GM23338 (cell line): ENCODE measurements at regions not wholly inside any gene's neighbourhood (a gene's known extent, or its start where the extent isn't known, plus 50 kb on each side); places are given as distances from the start of the nearest gene placed in this dataset.

Experiments used
- ATAC-seq: fragments of 200-7000 bp; cut with Tn5 transposase; 3 replicates; pipeline ENCODE4 v1.9.1; 2020
- DNase-seq: peaks from one replicate; pipeline ENCODE4 v3.0.0-alpha.2; 2015; ENCODE audit warnings: low spot score
- H2AFZ ChIP-seq: fragments of 200-600 bp; sonication (generic); 2 replicates; pipeline ENCODE4 v1.8.0; 2016; ENCODE audit warnings: antibody characterized with exemption, mild to moderate bottlenecking, moderate library complexity
- H3F3A ChIP-seq: fragments of 200-600 bp; sonication (generic); replicated peaks from 2 replicates; pipeline ENCODE4 v1.8.0; 2017; ENCODE audit warnings: antibody characterized with exemption, mixed run types, low read depth
- H3K27ac ChIP-seq: fragments of 200-600 bp; sonication (generic); 2 replicates; pipeline ENCODE4 v1.6.1; 2016; ENCODE audit warnings: low read depth
- H3K27me3 ChIP-seq: fragments of 200-600 bp; sonication (generic); 2 replicates; pipeline ENCODE4 v1.8.0; 2016; ENCODE audit warnings: mild to moderate bottlenecking, mixed run types, moderate library complexity; ENCODE audit not compliant: insufficient read depth
- H3K36me3 ChIP-seq: fragments of 200-600 bp; sonication (generic); 2 replicates; pipeline ENCODE4 v1.8.0; 2016; ENCODE audit warnings: mild to moderate bottlenecking; ENCODE audit not compliant: insufficient read depth
- H3K4me1 ChIP-seq: fragments of 200-600 bp; sonication (generic); 2 replicates; pipeline ENCODE4 v1.8.0; 2016; ENCODE audit warnings: mild to moderate bottlenecking, moderate library complexity; ENCODE audit not compliant: insufficient read depth
- H3K4me2 ChIP-seq: fragments of 200-600 bp; sonication (generic); 2 replicates; pipeline ENCODE4 v1.7.1; 2017; ENCODE audit warnings: mixed run types
- H3K4me3 ChIP-seq: fragments of 200-600 bp; sonication (generic); 2 replicates; pipeline ENCODE4 v1.6.1; 2016; ENCODE audit warnings: mixed run types
- H3K79me2 ChIP-seq: fragments of 200-600 bp; sonication (generic); replicated peaks from 2 replicates; pipeline ENCODE4 v1.8.0; 2017; ENCODE audit warnings: mild to moderate bottlenecking; ENCODE audit not compliant: insufficient read depth
- H3K9me2 ChIP-seq: fragments of 200-600 bp; sonication (generic); 2 replicates; pipeline ENCODE4 v1.8.0; 2017; ENCODE audit not compliant: insufficient read depth
- H4K20me1 ChIP-seq: fragments of 200-600 bp; sonication (generic); replicated peaks from 2 replicates; pipeline ENCODE4 v1.8.0; 2017; ENCODE audit warnings: mild to moderate bottlenecking; ENCODE audit not compliant: insufficient read depth
- H3K27ac Mint-ChIP-seq: 2 replicates; pipeline ENCODE4 v1.8.0; 2020; ENCODE audit warnings: inconsistent platforms, mild to moderate bottlenecking, moderate library complexity, mixed read lengths
- H3K27me3 Mint-ChIP-seq: 3 replicates; pipeline ENCODE4 v1.8.0; 2022; ENCODE audit warnings: low read depth, mild to moderate bottlenecking, moderate library complexity, mixed read lengths, inconsistent platforms; ENCODE audit not compliant: insufficient read depth, poor library complexity
- H3K36me3 Mint-ChIP-seq: 3 replicates; pipeline ENCODE4 v1.8.0; 2021; ENCODE audit warnings: low read depth, mild to moderate bottlenecking, inconsistent platforms, moderate library complexity, mixed read lengths
- H3K4me1 Mint-ChIP-seq: 3 replicates; pipeline ENCODE4 v1.8.0; 2020; ENCODE audit warnings: mild to moderate bottlenecking, inconsistent platforms, mixed read lengths
- H3K4me3 Mint-ChIP-seq: 3 replicates; pipeline ENCODE4 v1.8.0; 2021; ENCODE audit warnings: moderate library complexity, mild to moderate bottlenecking, inconsistent platforms, mixed read lengths
- H3K9me3 Mint-ChIP-seq: 3 replicates; pipeline ENCODE4 v1.8.0; 2020; ENCODE audit warnings: moderate library complexity, mild to moderate bottlenecking, inconsistent platforms, mixed read lengths
- CREB1 ChIP-seq: fragments of 250-450 bp; sonication (Bioruptor Pico); IDR thresholded peaks from 2 replicates; pipeline ENCODE4 v1.5.0; 2020; ENCODE audit warnings: low read depth, mild to moderate bottlenecking, moderate library complexity
- ETS1 ChIP-seq: IDR thresholded peaks from 2 replicates; pipeline ENCODE4 v1.6.1; 2016; ENCODE audit warnings: antibody characterized with exemption
- EZH2 ChIP-seq: fragments of 200-600 bp; sonication (generic); IDR thresholded peaks from one replicate; pipeline ENCODE4 v1.8.0; 2017; ENCODE audit warnings: antibody characterized with exemption, mild to moderate bottlenecking, low read depth; ENCODE audit not compliant: unreplicated experiment
- EZH2phosphoT487 ChIP-seq: fragments of 200-600 bp; sonication (generic); IDR thresholded peaks from one replicate; pipeline ENCODE4 v1.8.1; 2018; ENCODE audit warnings: antibody characterized with exemption; ENCODE audit not compliant: unreplicated experiment
- JUNB ChIP-seq: IDR thresholded peaks from one replicate; pipeline ENCODE4 v1.6.1; 2016; ENCODE audit warnings: antibody characterized with exemption; ENCODE audit not compliant: unreplicated experiment
- REST ChIP-seq: IDR thresholded peaks from one replicate; pipeline ENCODE4 v1.6.1; 2018; ENCODE audit warnings: antibody characterized with exemption; ENCODE audit not compliant: unreplicated experiment
- STAT1 ChIP-seq: IDR thresholded peaks from one replicate; pipeline ENCODE4 v1.6.1; 2016; ENCODE audit warnings: antibody characterized with exemption; ENCODE audit not compliant: unreplicated experiment
- ZNF114 ChIP-seq: fragments of 250-450 bp; sonication (Bioruptor Pico); IDR thresholded peaks from 2 replicates; pipeline ENCODE4 v1.5.0; 2020; ENCODE audit warnings: mild to moderate bottlenecking, moderate library complexity
- ZNF331 ChIP-seq: fragments of 250-450 bp; sonication (Bioruptor Pico); IDR thresholded peaks from 2 replicates; pipeline ENCODE4 v1.5.0; 2020; ENCODE audit warnings: low read depth, mild to moderate bottlenecking, moderate library complexity
- TF ChIP-seq, protein P1 (sequence below), 2 experiments: fragments of 200-600 bp in 1 of 2; sonication (generic) in 1 of 2; conservative IDR thresholded peaks; 2 replicates each; pipeline versions ENCODE4 v1.5.1 to v1.6.1; 2016 to 2017; ENCODE audit warnings: antibody characterized with exemption in 2 of 2, low read depth in 2 of 2, mild to moderate bottlenecking in 2 of 2, moderate library complexity in 1 of 2

DNA sequence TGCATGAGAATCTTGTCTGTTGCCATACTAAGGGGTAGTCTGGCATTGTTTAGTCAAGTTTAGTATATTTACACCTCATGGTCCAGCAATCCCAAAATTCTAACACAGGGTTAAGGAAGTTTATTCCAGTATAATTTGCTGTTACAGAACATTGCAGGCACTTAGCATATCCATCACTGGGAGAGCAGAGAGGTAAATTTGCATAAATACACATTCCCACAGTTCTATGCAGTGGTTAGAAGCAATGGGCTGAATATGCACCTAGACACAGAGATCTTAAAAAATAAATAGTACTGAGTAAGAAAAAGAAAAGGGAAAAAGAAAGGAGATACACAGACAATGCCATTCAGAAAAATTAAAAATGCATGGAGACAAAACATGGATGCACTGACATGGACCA is 692.3 kb upstream of the MEF2C start (continued):
- no peak for TF ChIP-seq REST
- TF ChIP-seq JUNB = no peak

DNA sequence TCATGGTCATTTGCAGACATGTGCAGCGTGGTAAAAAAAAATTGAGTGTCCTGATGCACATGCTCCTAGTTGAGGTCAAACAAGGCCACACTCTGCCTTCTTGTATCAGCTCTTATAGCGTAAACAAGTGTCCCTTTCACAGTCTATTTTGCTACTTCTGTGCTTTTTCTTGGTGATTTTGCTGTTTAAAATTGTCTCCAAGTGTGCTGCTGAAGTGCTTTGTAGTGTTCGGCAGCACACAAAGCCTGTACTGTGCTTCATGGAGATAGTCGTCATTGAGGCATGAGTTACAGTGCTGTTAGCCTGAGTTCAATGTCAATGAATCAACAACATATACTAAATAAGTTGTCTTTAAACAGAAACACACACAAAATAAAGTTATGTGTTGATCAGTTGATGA is 690.4 kb upstream of the MEF2C start:
- Histone ChIP-seq H3K36me3 (no peaks in the 10 kb centered on the region), H3K27me3 (no peaks in the 10 kb centered on the region), H3K27ac (no peak overlapping the region), H3K79me2 (no peaks in the 10 kb centered on the region), H3K4me2 (no peak overlapping the region), H4K20me1 (no peaks in the 10 kb centered on the region), H2AFZ (no peak overlapping the region), H3F3A (no peaks in the 10 kb centered on the region), H3K9me2 (no peaks in the 10 kb centered on the region), H3K4me1 (peaks cover 7% of the 10 kb centered on the region; the same call in 1 of the 2 replicates), H3K4me3 (no peak overlapping the region)
- Mint-ChIP-seq H3K4me1 (peaks cover 4% of the 10 kb centered on the region; the same call in 2 of the 3 replicates), H3K36me3 (no peaks in the 10 kb centered on the region), H3K9me3 (no peaks in the 10 kb centered on the region), H3K27ac (no peak overlapping the region), H3K4me3 (no peak overlapping the region), H3K27me3 (peaks cover 4% of the 10 kb centered on the region)
- ATAC-seq (no peak), DNase-seq (no peak)
- TF ChIP-seq, protein P1, sequence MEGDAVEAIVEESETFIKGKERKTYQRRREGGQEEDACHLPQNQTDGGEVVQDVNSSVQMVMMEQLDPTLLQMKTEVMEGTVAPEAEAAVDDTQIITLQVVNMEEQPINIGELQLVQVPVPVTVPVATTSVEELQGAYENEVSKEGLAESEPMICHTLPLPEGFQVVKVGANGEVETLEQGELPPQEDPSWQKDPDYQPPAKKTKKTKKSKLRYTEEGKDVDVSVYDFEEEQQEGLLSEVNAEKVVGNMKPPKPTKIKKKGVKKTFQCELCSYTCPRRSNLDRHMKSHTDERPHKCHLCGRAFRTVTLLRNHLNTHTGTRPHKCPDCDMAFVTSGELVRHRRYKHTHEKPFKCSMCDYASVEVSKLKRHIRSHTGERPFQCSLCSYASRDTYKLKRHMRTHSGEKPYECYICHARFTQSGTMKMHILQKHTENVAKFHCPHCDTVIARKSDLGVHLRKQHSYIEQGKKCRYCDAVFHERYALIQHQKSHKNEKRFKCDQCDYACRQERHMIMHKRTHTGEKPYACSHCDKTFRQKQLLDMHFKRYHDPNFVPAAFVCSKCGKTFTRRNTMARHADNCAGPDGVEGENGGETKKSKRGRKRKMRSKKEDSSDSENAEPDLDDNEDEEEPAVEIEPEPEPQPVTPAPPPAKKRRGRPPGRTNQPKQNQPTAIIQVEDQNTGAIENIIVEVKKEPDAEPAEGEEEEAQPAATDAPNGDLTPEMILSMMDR (conservative IDR thresholded peaks at IDR 0.05; ENCODE audit: low read depth in 2 of 2) = no peak
- TF ChIP-seq JUNB (no peak), ZNF331 (CRISPR knock-in tag) (no peak), ETS1 (no peak), EZH2phosphoT487 (no peak), CREB1 (CRISPR knock-in tag) (no peak), REST (no peak), ZNF114 (CRISPR knock-in tag) (no peak), STAT1 (no peak), EZH2 (no peak)
